NCI-H69 (cell line): ENCODE measurements at regions not wholly inside any gene's neighbourhood (a gene's known extent, or its start where the extent isn't known, plus 50 kb on each side); places are given as distances from the start of the nearest gene placed in this dataset.
"Not testable (repeated sequence)": the region's sequence is repeated elsewhere in the genome, so short reads cannot be mapped to it uniquely, and the experiment has no call there.

Experiments
- DNase-seq: peaks from one replicate; lab custom pipeline; 2025; lab: John Stamatoyannopoulos, UW

GRCh38 chr1:198934426-198934825 lies 295.6 kb downstream of the PTPRC start:
- DNase-seq = no peak

DNA sequence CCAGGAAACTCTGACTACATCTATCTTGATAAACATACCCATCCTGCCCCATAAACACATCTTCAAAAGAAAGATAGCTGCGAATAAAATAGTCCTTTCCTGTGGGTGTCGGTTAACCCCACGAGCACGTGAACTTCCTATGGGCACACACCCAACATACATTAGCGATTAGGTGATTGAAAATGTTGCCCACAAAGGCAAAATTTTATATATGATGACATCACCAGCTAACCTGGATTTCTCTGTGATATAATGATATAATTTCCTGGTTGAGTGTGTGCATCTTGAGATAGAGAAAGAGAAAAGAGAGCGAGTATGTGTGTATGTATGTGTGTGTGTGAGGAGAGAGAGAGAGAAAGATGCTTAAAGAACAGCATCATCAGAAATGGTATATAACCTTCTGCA lies 296.1 kb downstream of the PTPRC start:
- peak; percentile 85 for DNase-seq

DNA sequence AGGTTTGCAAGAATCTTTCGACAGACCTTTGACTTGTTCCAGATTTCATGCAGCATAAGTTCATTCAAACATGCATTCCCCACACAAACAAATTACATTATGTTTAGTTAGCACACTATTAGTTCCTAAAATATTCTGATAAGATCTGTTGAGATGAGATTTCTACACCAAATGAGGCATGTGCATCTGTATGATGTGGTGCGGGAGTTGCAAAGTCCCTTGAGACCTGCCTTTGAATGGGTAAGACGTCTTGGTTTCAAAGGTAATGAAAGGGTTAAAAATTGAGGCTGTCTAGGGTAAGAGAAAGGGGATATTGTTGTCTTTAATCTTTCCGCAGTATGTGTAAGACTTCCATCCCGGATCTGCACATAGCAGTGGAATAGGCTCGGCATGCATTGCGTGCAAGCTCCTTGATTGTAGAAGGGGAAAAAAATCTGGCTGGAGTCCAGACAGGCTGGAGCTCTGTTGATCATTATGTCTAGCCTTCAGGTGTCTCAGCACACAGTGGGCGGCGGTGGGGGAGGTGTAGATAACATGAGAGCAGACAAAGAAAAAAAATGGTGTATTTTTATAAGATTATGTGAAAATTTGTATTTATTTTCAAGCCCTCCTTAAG lies 296.6 kb downstream of the PTPRC start:
- DNase-seq = peak; percentile 100

GRCh38 chr1:198936371-198937083 lies 297.7 kb downstream of the PTPRC start:
- DNase-seq = peak; percentile 73

DNA sequence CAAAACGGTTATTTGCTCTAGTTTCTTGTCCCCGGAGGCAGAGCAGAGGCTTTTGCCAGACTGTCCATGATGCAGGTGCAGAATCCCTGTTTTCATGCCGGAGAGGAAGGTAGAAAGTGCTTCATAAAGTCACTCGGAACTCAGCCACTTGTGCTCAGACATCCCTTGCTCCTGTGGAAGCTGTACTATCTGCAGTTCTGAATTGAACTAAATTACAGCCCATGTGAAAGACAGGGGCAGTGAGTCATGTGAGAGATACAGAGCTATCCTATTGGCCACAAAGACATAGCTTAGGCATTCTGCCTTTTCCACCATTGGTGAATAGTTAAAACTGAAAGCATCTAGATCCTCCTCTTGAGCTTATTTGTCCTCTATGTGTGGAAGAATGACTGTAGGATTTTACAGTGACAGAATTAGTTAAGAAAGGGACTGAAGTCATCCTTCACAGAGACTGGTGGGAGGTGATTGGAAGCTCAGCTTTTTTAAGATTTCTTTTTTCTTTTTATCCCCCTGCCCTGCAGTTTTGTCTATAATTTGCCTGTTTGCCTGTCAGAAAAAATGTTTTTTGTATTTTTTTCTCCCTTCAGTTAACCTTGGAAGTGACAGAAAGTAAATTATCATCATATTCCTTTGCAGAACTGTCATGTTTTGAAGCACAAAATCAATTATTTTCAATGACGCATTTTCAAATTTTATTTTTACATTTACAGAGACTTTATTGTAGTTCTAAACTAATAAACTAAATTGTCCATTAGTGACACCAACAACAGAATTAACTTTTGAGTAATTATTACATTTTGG lies 298.6 kb downstream of the PTPRC start:
- peak; percentile 96 for DNase-seq

GRCh38 chr1:198939286-198939685 lies 300.4 kb downstream of the PTPRC start:
- no peak for DNase-seq

- DNase-seq = no peak
These were observed 301.1 kb downstream of the PTPRC start for GRCh38 chr1:198939956-198940355.

DNA sequence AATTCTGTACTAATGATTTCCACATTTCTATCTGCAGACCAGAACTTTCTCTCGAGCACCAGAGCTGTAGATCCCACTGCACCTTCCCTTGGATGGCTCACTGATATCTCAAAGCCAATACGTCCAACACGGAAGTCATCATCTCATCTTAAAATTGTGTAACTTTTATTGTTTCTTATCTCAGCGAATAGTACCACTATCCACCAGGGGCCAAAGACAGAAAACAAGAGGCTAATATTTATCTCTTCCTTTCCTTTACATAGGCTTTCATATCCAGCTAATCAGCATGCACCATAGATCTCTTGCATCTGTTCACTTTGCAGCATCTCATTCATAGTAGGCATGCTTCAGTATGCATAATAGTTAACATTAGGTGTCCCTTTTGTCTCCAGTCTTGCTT lies 303.6 kb downstream of the PTPRC start:
- DNase-seq = no peak

- no peak for DNase-seq
These were observed 304.8 kb downstream of the PTPRC start for GRCh38 chr1:198943484-198944187.

DNA sequence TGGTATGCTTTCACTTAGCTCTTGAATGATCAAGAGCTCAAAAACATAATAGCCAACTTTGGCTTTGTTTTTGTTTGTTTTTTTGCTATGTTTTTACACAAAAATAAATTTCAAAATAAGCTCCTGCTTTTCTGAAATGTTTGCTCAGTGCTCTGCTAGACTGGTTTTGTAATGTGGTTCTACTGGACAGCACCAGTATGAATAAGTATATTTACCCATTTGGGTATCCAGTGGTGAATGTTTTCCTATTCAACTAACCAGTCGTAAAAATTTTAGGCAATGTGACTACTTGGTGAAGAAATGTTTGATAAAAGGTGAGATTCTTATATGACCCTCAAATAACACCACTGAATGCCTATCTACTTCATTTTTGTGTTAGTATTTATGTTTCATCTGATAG lies 308.6 kb downstream of the PTPRC start:
- no peak for DNase-seq

DNA sequence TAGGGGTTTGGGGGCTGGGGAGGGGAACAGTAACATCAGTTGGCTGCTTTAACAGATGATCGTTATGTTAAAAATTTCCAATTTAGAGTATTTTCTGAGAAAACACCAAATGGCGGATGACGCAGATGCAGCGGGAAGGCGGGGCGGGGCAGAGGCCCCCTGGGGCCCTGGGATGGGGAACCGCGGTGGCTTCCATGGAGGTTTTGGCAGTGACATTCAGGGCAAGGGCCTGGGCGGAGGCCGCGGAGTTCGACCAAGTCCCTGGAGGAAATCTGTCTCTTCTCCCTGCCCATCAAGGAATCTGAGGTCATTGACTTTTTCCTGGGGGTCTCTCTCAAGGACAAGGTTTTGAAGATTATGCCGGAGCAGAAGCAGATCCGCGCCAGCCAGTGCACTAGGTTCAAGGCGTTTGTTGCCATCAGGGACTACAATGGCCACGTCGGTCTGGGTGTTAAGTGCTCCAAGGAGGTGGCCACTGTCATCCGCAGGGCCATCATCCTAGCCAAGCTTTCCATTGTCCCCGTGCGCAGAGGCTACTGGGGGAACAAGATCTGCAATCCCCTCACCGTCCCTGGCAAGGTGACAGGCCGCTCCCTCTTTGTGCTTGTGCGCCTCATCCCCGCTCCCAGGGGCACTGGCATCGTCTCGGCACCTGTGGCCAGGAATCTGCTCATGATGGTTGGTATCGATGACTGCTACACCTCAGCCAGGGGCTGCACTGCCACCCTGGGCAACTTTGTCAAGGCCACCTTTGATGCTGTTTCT lies 310.2 kb downstream of the PTPRC start:
- DNase-seq = no peak

DNA sequence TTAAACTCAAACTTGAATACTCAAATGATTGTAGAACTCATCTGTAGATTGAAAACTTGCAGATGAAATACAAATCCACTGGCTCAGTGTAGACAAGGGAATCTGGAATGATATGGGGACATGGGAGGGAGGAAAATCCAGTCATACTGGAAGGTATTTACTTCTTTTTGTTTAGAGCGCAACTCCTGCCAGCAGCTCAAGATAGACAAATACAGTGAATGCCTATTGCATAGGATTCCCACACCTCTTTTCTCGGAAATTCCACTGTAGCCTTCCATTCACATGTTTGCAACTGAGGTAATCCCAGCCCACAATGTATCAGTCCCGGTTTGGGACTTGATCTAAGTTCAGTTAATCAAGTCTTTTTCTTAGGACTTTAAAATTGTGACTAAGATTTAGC lies 311.2 kb downstream of the PTPRC start:
- no peak for DNase-seq

GRCh38 chr1:198955085-198955484 lies 316.2 kb downstream of the PTPRC start:
- DNase-seq = no peak

- DNase-seq = peak; percentile 90
These were observed 318.2 kb downstream of the PTPRC start for GRCh38 chr1:198957044-198957443.

GRCh38 chr1:198959032-198959431 lies 320.2 kb downstream of the PTPRC start:
- DNase-seq = no peak

DNA sequence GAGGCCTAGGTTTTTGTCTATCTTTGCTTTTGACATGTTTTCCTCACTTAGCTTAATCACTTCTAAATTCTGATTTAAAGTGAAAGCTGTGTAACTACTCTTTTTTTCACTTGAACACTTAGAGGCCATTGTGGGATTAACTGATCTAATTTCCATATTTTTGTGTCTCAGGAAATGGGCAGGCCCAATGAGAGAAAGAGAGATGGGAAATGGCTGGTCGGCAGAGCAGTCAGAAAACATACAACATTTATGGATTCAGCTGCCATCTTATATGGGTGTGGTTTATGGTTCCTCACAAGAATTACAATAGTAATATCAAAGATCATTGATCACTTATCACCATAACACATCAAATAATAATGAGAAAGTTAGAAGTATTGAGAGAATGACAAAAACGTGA lies 320.8 kb downstream of the PTPRC start:
- DNase-seq = no peak

- not testable (repeated sequence) for DNase-seq
These were observed 325.0 kb downstream of the PTPRC start for GRCh38 chr1:198963796-198964195.

GRCh38 chr1:198966519-198966918 lies 327.7 kb downstream of the PTPRC start:
- DNase-seq = no peak

DNA sequence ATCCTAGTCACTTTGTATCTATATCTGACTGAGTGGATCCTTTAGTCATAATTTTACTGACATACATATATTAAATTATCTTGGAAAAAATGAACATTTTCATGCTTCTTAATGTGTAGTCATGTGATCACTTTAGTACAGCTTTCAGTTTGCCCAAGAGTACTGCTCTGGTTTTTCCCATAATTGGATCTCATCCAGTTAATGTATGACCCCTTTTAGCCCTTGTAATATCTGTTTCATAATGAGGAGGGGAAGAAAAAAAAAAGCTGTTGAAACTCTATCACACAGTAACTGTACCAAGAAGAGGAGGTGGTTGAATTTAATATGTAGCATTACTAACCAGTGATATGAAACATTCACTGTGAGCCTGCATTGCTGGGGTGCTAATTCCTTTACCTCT lies 328.7 kb downstream of the PTPRC start:
- DNase-seq = peak; percentile 87

DNA sequence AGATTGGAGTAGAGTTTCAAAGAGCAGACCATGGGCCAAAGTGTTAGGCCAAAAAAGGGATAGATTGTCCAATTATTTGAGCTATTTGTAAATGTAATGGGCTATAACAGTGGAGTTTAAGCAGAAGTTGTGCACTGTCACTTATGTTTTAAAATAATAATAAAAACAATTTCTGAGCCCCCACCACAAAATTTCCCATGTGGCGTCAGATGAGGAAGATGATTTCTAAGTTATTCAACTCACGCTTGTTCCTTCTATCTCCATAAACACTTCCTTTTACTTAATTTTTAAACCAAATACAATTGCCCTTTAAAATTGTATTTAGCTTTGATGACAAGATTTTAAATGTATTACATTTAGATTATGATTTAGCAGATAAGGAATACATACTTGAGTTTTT lies 330.0 kb downstream of the PTPRC start:
- DNase-seq = no peak

DNA sequence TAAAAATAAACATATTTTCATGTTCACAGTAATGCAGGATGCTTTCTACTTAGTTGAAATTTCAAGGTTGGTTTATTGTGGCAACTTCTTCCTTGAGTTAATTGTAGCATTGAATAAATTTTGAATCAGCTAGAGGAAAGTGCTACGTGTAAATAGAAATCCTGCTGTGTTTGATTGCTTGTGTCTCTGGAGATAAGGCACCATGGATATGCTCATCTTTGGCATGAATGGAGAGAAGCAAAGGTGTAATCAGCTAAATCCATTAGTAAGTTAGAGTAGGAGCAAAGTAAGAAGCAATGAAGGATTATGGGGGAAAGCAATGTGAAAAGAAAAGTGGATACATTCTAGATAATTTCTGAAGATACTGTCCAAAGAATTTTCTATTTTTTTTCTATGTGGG lies 331.1 kb downstream of the PTPRC start:
- DNase-seq = peak; percentile 87

DNA sequence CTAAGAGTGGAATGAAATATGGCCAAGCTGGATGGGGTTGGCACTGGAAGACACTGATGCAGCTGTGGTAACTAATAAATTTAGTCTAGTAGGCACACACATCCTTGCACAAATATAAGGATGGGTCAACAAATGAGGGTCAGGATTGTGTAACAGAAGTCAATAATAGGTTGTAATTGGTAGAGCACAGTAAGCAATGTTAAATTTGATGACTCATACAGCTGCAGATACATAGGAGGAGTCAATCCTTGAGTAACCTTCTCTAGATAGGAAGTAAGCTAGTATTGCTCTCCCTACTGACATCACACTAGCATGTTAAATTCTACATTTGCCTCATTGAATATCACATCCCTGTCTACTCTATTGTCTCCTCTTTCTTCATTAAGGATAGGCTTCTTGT lies 332.1 kb downstream of the PTPRC start:
- peak; percentile 95 for DNase-seq
